HG03342 (cell line): ENCODE measurements at regions not wholly inside any gene's neighbourhood (a gene's known extent, or its start where the extent isn't known, plus 50 kb on each side); places are given as distances from the start of the nearest gene placed in this dataset.
"Not testable (repeated sequence)": the region's sequence is repeated elsewhere in the genome, so short reads cannot be mapped to it uniquely, and the experiment has no call there.

Source experiments
- ATAC-seq: cut with Tn5 transposase; IDR thresholded peaks from one replicate; pipeline ENCODE4 v1.9.1; 2021; ENCODE audit warnings: mild to moderate bottlenecking, moderate library complexity; ENCODE audit not compliant: unreplicated experiment

- ATAC-seq, result no peak
Measured at GRCh38 chr9:90979639-90980038, 178.0 kb downstream of the SYK start.

DNA sequence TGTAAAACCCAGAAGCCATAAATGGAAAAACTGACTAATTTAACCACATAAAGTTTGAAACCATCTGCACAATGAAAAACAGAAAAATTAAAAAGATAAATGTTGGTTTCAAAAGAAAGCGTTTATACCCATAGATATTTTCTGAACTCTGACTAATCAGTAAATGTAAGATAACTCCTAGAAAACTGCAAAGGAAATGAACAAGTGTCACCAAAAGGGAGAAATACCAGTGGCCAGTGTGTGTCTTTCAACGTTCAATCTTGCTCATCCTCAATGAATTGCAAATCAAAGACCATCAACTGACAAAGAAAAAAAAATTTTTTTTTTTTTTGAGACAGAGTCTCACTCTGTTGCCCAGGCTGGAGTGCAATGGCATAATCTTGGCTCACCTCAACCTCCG lies 180.1 kb downstream of the SYK start:
- no peak for ATAC-seq

- ATAC-seq, result no peak
Measured at GRCh38 chr9:90983394-90983793, 181.8 kb downstream of the SYK start.

DNA sequence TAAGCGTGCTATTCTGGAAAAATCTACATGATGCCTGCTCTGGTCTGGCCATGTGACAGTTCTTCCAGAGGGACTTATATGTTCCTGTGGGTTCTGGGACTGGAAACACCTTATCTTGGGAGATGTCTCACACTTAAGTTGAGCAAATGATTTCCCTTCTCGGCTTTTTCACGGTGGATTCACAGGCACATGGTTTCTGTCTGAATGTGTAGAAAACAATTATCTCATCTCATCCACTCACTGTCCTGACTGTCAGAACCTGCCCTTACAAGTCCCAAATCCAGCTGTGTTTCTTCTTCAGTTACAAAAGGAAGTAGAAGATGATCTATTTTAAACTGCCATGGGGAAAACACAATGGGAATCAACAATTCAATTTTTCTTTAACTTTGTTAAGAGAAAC lies 184.0 kb downstream of the SYK start:
- ATAC-seq, result no peak

DNA sequence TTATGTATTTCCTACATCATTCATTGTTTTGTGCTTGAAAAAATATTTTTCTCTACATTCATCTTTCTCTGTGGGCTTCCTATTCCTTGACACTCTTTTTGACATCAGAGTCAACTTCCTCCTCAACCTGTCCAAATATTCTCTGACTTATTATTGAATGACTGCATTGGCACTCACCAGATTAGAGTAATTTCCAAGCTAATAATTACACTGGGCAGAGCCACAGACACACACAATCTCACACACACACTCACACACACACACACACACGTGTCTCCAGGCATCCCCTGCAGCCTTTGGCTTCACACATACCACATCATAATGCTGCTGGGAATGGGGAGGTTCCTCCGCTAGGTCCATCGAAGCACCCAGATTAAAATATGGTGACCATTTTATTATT lies 184.5 kb downstream of the SYK start:
- no peak for ATAC-seq

DNA sequence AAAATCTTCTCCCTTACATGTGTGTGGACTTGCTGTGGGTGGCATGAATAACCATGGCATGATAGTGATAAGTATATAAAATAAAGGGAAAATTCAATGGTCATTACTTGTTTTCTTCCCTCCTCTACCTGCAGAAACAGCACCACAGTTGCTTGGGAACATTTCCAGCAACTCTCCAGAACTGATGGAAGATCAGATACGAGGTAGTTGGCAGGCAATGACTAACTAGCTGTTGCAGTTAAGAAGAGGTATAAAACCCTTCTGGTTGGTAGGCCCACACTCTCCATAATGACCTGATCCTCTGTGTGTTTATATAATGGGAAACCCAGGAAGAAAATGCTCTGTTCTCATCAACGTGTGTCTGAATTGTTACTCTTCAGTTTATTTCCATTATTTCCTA lies 185.9 kb downstream of the SYK start:
- no peak for ATAC-seq

- no peak for ATAC-seq
Measured at GRCh38 chr9:90988318-90988717, 186.7 kb downstream of the SYK start.

GRCh38 chr9:90991953-90992352 lies 190.3 kb downstream of the SYK start:
- ATAC-seq, result no peak

- no peak for ATAC-seq
Measured at GRCh38 chr9:90995516-90995915, 193.9 kb downstream of the SYK start.

- no peak for ATAC-seq
Measured at GRCh38 chr9:90996154-90997065, 194.8 kb downstream of the SYK start.

- ATAC-seq, result no peak
Measured at GRCh38 chr9:90998573-90998972, 197.0 kb downstream of the SYK start.

DNA sequence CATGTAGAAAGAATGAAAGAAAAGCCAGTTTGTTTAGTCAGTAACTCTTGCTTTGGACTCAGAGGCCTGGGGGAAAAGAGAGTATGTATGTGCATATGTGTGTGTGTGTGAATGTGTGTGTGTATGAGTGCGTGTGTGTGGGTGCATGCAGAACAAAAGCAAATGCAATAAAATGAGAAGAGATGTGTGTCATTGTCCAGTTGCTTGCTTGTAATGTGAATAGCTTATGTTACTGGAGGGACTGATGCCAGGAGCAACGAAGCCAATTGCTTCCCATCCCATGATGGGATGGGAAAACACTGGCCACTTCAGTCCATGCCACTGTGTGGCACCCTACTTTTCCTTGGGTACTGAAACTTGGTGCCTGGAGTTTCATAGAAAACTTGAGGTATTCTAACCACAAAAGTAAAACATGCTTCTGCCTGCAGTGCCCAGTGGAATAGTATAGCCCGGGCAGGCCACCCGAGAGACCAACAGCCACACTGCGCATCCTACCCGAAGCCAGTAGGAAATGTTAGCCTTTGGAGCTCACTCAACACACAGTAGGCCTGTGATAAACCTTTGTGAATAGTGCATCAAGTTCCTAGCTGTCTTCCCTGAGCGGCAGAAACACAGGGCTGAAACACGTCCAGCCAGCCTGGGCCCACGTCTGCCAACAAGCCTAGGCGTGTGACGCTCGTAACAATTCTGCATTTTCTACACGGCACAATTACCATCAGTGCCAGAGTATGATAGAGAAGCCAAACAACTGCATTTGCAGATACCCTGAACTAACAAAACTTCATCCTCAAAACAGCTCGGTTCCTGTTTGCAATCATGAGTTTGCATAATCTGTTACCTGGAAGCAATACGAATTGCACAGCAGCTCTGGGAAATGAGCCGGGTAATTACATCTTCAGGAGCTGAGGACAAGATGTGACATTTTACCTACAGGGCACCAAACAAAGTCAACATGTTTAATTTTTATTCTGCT lies 198.1 kb downstream of the SYK start:
- no peak for ATAC-seq

DNA sequence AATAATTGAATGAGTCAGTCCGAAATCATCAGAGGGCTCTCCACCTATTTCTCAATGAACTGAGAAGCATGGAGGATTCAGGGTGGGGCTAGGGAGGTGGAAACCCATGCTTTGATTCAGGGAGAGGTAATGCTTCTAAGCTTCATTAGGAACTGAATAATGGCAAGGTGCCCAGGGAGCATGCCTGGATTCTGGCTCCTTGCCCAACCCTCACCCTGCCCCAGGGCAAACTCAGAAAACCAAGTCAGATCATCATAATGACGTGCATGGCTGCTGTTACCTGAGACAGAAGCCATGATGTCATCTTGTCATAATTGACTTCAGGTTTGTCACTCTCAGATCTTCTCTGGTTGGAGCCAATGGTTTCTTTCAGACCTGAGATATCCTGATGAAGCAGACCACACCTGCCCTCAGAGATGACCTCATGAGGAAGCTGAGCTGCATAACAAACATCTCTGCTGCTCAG lies 199.6 kb downstream of the SYK start:
- no peak for ATAC-seq

DNA sequence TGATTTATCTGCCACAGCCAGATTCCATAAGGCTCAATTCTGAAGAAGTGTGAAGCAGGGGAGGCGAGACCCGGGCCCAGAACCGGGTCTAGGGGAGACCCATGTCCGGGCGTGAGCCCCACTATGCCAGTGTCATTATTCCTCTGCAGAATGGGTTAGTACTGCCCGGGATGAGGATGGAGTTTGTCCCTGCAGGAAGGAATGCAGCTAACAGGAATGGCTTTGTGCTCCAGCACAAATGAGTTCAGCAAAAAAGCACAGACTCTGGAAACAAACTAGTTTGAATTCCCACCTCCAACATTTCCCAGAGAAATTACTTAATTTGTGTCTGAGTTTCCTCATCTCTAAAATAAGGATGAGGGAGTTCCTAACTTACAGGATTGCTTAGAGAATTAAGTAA lies 202.9 kb downstream of the SYK start:
- no peak for ATAC-seq

DNA sequence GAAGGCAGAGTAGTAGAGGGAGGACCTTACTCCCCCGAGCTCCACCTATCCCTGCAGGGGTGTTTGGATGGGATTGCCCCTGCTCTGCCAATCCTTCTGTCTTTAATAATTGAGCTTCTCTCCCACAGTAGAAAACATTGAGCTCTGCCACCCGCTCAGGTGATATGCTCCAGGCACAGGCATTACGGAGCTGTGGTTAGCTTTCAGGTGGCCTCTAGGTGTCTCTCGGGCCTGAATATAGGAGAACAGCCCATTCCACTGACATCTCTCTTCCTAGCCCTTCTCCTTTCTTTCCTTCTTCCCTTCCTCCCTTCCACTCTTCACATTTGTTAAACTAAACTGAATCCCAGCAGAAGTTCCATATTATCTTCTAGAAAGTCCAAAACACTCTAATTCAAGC lies 203.4 kb downstream of the SYK start:
- no peak for ATAC-seq

DNA sequence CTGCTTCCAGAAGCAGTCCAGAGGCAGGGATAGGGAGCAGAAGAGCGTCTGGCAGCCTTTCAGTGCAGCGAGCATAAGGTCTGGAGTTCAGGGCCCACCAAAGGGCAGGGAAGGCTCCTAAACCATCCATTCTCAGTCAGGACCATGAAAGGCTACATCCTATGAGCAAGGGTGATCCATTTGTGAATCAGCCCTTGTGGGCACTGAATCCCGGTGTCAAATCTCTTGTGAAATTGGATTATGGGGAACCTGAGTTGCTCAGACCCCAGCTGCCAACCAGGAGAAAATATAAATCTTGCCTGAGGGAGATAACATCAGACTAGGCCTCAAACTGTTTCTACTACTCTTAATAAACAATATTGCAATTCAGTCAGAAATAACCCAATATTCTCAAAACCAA lies 204.4 kb downstream of the SYK start:
- no peak for ATAC-seq

DNA sequence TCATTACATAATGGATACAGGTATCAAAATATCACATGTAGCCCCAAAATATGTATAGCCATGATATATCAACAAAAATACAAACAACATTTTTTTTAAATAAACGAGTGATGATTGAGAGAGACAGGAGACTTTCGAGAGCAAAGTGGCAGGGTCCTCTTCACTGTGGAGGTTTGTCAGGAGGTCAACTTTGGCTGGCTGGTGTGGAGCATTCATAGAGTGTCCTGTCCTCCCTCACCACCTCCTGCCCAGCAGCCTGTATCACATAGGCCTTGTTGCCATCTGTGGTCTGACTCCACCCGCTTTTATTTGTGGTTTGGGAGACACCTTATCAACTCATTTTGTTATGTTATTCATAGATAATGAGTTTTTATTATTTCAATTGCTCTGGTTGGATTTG lies 206.9 kb downstream of the SYK start:
- no peak for ATAC-seq

- no peak for ATAC-seq
Measured at GRCh38 chr9:91011891-91012290, 210.3 kb downstream of the SYK start.

DNA sequence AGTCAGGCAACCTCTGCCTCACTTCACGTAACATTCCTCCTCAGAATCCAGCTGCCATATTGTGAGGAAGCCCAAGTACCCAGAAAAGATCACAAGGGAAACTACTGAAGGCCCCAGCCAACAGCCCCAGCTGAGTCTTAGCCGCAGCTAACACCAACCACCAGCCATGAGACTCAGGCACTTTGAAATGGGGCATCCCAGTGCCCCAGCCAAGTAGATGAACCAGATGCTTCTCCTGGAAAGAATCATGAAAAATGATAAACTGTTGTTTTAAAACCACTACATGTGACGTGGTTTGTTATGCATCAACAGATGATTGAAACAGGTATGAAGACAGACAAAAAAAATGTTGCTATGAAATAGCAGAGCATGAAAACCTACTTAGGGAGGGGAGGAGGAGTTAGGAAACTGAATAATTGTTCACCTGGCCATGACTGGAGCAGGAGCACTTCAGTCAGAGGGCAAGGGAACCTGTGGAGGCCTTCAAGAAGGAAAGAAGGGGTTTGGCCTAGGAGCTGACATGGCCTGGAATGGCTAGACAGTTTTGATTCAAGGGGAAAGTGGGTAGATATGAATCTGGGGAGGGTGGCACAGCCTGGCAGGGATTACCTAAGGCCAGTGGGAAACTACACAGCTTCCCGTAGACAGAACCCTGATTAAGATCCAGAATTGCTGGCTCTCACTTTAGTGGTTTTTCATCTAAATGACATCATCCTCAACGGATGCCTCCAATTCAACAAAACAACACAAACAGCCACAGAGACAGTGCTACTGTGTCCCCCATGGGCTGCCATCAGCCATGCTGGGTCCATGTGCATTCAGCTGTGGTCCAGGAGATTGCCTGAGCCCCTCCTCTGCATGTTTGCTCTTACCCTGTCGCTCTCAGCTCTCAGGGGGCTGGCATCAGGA lies 211.6 kb downstream of the SYK start:
- no peak for ATAC-seq

GRCh38 chr9:91017245-91017644 lies 215.6 kb downstream of the SYK start:
- no peak for ATAC-seq

DNA sequence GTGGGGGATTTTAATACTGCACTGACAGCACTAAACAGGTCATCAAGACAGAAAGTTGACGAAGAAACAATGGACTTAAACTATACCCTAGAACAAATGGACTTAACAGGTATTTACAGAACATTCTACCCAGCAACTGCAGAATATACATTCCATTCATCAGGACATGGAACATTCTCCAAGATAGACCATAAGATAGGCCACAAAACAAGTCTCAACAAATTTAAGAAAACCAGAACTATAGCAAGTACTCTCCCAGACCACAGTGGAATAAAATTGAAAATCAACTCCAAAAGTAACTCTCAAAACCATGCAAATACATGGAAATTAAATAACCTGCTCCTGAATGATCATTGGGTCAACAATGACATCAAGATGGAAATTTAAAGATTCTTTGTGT lies 218.3 kb downstream of the SYK start:
- not testable (repeated sequence) for ATAC-seq
